Tibial nerve (tissue), 4 donors: ENCODE measurements at regions not wholly inside any gene's neighbourhood (a gene's known extent, or its start where the extent isn't known, plus 50 kb on each side); places are given as distances from the start of the nearest gene placed in this dataset.

Experiments
- DNase-seq, 2 donors: peaks; one replicate each; pipeline ENCODE4 v3.0.0-alpha.2; 2019; ENCODE audit warnings: low spot score in 2 of 2
- H3K27ac ChIP-seq, 4 donors: fragments of 200-600 bp; sonication (generic) in 3 of 4; one replicate each; pipeline ENCODE4 v1.5.1; 2017 to 2019; ENCODE audit warnings: mild to moderate bottlenecking in 1 of 4
- H3K27me3 ChIP-seq, 2 donors: fragments of 200-600 bp; sonication (generic) in 1 of 2; one replicate each; pipeline versions ENCODE4 v1.5.1 to v1.6.0; 2017 to 2019
- H3K36me3 ChIP-seq, 3 donors: fragments of 200-600 bp; sonication (generic); one replicate each; pipeline ENCODE4 v1.5.1; 2018 to 2019
- H3K4me1 ChIP-seq, 4 donors: fragments of 200-600 bp; sonication (generic) in 3 of 4; one replicate each; pipeline ENCODE4 v1.5.1; 2017 to 2019
- H3K4me3 ChIP-seq, 4 donors: fragments of 200-600 bp; sonication (generic) in 3 of 4; one replicate each; pipeline ENCODE4 v1.5.1; 2017 to 2019; ENCODE audit warnings: mild to moderate bottlenecking in 1 of 4, moderate library complexity in 1 of 4
- H3K9me3 ChIP-seq, 4 donors: fragments of 200-600 bp; sonication (generic) in 3 of 4; one replicate each; pipeline ENCODE4 v1.5.1; 2017 to 2019
- EP300 ChIP-seq, 2 donors: sonication (generic); formaldehyde crosslinking; IDR thresholded peaks; one replicate each; pipeline ENCODE4 v1.6.1; 2017; ENCODE audit warnings: antibody characterized with exemption in 2 of 2, mild to moderate bottlenecking in 1 of 2
- POLR2A ChIP-seq, 2 donors: fragments of 450-650 bp; IDR thresholded peaks; one replicate each; pipeline ENCODE4 v1.6.1; 2017; ENCODE audit warnings: antibody characterized with exemption in 2 of 2, mild to moderate bottlenecking in 2 of 2, moderate library complexity in 2 of 2
- WGBS, 2 donors: methylation state at CpG; one replicate each; pipeline ENCODE4 v1.1.5; 2018; 5-methylcytosine and 5-hydroxymethylcytosine counted together
- TF ChIP-seq, protein P1 (sequence below), 5 experiments: fragments of 200-600 bp in 3 of 5; fragments of 450-650 bp in 2 of 5; sonication (generic) in 3 of 5; IDR thresholded peaks; one replicate each; pipeline ENCODE4 v1.5.1; 2016 to 2019; ENCODE audit warnings: antibody characterized with exemption in 5 of 5, mild to moderate bottlenecking in 3 of 5, moderate library complexity in 2 of 5

DNA sequence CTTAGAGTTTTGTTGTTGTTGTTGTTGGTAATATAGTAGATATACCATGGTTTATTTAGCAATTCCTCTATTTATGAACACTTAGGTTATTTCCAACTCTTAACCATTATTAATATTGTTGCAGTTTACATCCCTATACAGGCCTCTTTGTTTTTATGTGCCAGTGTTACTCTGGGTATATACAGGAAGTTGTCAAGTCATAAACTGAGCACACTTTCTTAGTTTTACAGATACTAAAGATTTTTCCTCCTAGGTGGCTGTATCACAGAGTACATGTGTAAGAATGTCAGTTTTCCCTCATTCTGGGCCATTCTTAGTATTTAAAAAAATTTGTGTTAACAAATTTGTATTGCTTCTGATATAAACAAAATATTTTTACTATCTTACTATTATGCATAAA is 128.4 kb downstream of the ARL4A start:
- Histone ChIP-seq H3K9me3 (no peaks in the 10 kb centered on the region), H3K27ac (no peak overlapping the region), H3K27me3 (no peaks in the 10 kb centered on the region), H3K4me1 (no peaks in the 10 kb centered on the region), H3K4me3 (no peak overlapping the region), H3K36me3 (no peaks in the 10 kb centered on the region)
- no peak for DNase-seq
- TF ChIP-seq POLR2A (IDR thresholded peaks at IDR 0.05) (no peak), EP300 (IDR thresholded peaks at IDR 0.05) (no peak)
- TF ChIP-seq, protein P1, sequence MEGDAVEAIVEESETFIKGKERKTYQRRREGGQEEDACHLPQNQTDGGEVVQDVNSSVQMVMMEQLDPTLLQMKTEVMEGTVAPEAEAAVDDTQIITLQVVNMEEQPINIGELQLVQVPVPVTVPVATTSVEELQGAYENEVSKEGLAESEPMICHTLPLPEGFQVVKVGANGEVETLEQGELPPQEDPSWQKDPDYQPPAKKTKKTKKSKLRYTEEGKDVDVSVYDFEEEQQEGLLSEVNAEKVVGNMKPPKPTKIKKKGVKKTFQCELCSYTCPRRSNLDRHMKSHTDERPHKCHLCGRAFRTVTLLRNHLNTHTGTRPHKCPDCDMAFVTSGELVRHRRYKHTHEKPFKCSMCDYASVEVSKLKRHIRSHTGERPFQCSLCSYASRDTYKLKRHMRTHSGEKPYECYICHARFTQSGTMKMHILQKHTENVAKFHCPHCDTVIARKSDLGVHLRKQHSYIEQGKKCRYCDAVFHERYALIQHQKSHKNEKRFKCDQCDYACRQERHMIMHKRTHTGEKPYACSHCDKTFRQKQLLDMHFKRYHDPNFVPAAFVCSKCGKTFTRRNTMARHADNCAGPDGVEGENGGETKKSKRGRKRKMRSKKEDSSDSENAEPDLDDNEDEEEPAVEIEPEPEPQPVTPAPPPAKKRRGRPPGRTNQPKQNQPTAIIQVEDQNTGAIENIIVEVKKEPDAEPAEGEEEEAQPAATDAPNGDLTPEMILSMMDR (IDR thresholded peaks at IDR 0.05), result no peak

DNA sequence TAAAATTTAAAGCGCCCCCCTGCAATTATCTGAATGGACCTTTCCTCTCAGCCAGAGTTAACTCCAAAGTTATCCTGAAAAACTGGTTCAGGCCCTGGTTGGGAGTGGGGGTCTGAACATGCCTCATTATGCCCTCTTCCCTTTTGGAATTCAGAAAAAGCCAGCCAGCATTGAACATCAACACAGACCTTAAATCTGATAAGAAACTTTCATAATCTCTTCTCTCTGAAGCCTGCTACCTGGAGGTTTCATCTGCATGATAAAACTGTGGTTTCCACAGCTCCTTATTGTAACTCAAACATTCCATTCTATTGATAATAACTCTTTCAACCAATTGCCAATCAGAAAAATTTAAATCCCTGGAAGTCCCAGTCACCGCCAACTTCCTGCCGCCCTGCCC is 133.3 kb downstream of the ARL4A start:
- no peak for DNase-seq
- H3K4me3 ChIP-seq, result no peak overlapping the region
- H3K36me3 ChIP-seq, result no peaks in the 10 kb centered on the region
- H3K27me3 ChIP-seq, result no peaks in the 10 kb centered on the region
- TF ChIP-seq EP300 (IDR thresholded peaks at IDR 0.05), result no peak
- TF ChIP-seq POLR2A (IDR thresholded peaks at IDR 0.05), result no peak
- TF ChIP-seq, protein P1 (IDR thresholded peaks at IDR 0.05), result no peak
- WGBS, 2 donors, result 74 to 97% methylated on average over 3 of the region's 3 CpGs
- no peaks in the 10 kb centered on the region for H3K9me3 ChIP-seq
- no peaks in the 10 kb centered on the region for H3K4me1 ChIP-seq
- H3K27ac ChIP-seq, result no peak overlapping the region

DNA sequence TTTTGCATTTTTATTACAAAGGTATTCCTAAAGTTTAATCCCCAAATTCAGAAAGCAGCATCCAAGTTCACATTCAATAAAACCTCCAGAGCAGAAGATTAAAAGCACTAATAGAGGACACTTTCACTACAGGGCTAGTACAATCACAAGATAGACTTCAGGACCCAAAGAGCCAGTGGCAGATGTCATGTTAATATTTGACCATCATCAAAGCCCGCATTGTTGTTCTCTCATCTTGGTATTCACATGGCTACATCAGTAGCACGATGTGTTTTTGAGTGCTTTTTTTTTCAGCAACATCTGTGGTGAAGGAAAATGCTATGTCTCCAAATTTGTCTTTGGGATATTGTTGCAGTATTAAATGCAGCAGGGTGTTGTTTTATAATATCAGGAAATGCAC is 134.3 kb downstream of the ARL4A start:
- H3K27ac ChIP-seq, result no peak overlapping the region
- no peaks in the 10 kb centered on the region for H3K27me3 ChIP-seq
- H3K4me1 ChIP-seq, result no peaks in the 10 kb centered on the region
- H3K4me3 ChIP-seq, result no peak overlapping the region
- no peak for DNase-seq
- H3K9me3 ChIP-seq, result no peaks in the 10 kb centered on the region
- no peaks in the 10 kb centered on the region for H3K36me3 ChIP-seq
- no peak for TF ChIP-seq POLR2A (IDR thresholded peaks at IDR 0.05)
- no peak for TF ChIP-seq EP300 (IDR thresholded peaks at IDR 0.05)
- TF ChIP-seq, protein P1 (IDR thresholded peaks at IDR 0.05), result no peak
- WGBS, 2 donors, result 36 to 39% methylated on average over 2 of the region's 2 CpGs

DNA sequence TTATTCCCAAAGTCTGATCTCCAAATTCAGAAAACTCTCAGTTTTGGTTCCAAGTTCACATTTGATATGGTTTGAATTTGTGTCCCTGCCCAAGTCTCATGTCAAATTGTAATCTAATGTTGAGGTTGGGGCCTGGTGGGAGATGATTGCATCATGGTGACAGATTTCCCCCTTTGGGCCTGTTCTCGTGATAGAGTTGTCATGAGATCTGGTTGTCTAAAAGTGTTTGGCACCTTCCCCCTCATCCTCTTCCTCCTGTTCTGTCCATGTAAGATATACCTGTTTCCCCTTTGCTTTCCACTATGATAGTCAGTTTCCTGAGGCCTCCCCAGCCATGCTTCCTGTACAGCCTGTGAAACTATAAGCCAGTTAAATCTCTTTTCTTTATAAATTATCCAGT is 138.6 kb downstream of the ARL4A start:
- Histone ChIP-seq H3K9me3 (no peaks in the 10 kb centered on the region), H3K4me3 (no peak overlapping the region), H3K27ac (no peak overlapping the region), H3K36me3 (no peaks in the 10 kb centered on the region), H3K4me1 (no peaks in the 10 kb centered on the region), H3K27me3 (no peaks in the 10 kb centered on the region)
- 84 to 90% methylated on average over 1 of the region's 1 CpG for WGBS, 2 donors
- DNase-seq, result no peak
- TF ChIP-seq POLR2A (IDR thresholded peaks at IDR 0.05), result no peak
- no peak for TF ChIP-seq EP300 (IDR thresholded peaks at IDR 0.05)
- TF ChIP-seq, protein P1 (IDR thresholded peaks at IDR 0.05), result no peak

DNA sequence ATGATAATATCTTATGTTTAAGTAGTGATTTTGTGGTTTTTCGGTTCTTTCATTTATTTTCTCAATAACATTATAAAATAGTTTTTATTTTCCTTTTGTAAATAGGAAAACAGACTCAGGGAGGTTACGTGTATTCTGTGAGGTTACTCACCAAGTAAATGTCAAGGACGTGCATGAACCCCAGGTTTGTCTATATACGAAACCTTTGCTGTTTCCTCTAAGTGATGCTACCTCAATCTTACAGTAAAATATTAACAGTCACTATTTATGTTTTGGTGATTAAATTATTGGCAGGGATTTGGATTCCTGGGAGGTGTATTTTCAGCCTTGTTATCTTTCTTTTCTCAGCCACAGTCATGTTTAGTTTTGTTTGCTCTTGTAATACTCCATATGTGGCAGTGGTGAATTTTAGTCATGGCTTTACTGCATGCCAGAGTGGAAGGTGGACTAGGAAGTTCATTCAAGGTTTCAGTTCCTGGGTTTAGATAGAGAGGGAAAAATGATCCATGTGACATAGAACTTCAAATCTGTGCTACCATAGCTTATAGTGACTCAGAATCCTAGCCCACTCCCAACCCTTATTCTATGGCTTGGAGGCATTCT is 139.9 kb downstream of the ARL4A start:
- DNase-seq, result no peak
- no peak overlapping the region for H3K27ac ChIP-seq
- no peaks in the 10 kb centered on the region for H3K36me3 ChIP-seq
- no peaks in the 10 kb centered on the region for H3K4me1 ChIP-seq
- no peaks in the 10 kb centered on the region for H3K27me3 ChIP-seq
- WGBS, 2 donors, result 88 to 94% methylated on average over 4 of the region's 4 CpGs
- TF ChIP-seq, protein P1 (IDR thresholded peaks at IDR 0.05), result no peak
- no peak for TF ChIP-seq EP300 (IDR thresholded peaks at IDR 0.05)
- TF ChIP-seq POLR2A (IDR thresholded peaks at IDR 0.05), result no peak
- H3K9me3 ChIP-seq, result no peaks in the 10 kb centered on the region
- H3K4me3 ChIP-seq, result no peak overlapping the region
